RWPE2 (cell line): ENCODE measurements at regions not wholly inside any gene's neighbourhood (a gene's known extent, or its start where the extent isn't known, plus 50 kb on each side); places are given as distances from the start of the nearest gene placed in this dataset.

Experiments used
- ATAC-seq: fragments of 200-7000 bp; cut with Tn5 transposase; 3 replicates; pipeline ENCODE4 v1.9.1; 2021; ENCODE audit warnings: low read depth
- DNase-seq: peaks from one replicate; pipeline ENCODE4 v3.0.0-alpha.2; 2020; ENCODE audit warnings: low spot score
- H3K27ac ChIP-seq: fragments of 450-650 bp; 2 replicates; pipeline ENCODE4 v1.5.1; 2017; ENCODE audit warnings: mild to moderate bottlenecking; ENCODE audit not compliant: poor library complexity, severe bottlenecking
- H3K27me3 ChIP-seq: fragments of 250-450 bp; sonication (Bioruptor Pico); 2 replicates; pipeline ENCODE4 v1.5.1; 2021; ENCODE audit warnings: mild to moderate bottlenecking, moderate library complexity; ENCODE audit not compliant: insufficient read depth, poor library complexity, severe bottlenecking
- H3K36me3 ChIP-seq: fragments of 250-450 bp; sonication (Bioruptor Pico); 2 replicates; pipeline ENCODE4 v1.5.1; 2020; ENCODE audit warnings: low read depth, mild to moderate bottlenecking, moderate library complexity
- H3K4me1 ChIP-seq: fragments of 250-450 bp; sonication (Bioruptor Pico); 2 replicates; pipeline ENCODE4 v1.5.1; 2021; ENCODE audit warnings: mild to moderate bottlenecking, moderate library complexity; ENCODE audit not compliant: insufficient read depth, poor library complexity, severe bottlenecking
- H3K4me3 ChIP-seq: fragments of 250-450 bp; sonication (Bioruptor Pico); 2 replicates; pipeline ENCODE4 v1.5.1; 2021; ENCODE audit warnings: mild to moderate bottlenecking, moderate library complexity; ENCODE audit not compliant: severe bottlenecking
- H3K9me3 ChIP-seq: fragments of 250-450 bp; sonication (Bioruptor Pico); 2 replicates; pipeline ENCODE4 v1.5.1; 2021; ENCODE audit warnings: mild to moderate bottlenecking, moderate library complexity; ENCODE audit not compliant: severe bottlenecking
- CTCF ChIP-seq: fragments of 450-650 bp; IDR thresholded peaks from one replicate; pipeline ENCODE4 v1.5.1; 2017; ENCODE audit warnings: mild to moderate bottlenecking, moderate library complexity; ENCODE audit not compliant: poor library complexity, severe bottlenecking

- Histone ChIP-seq H3K9me3 (no peaks in the 10 kb centered on the region), H3K4me1 (peaks cover 25% of the 10 kb centered on the region), H3K27ac (no peak overlapping the region), H3K4me3 (no peak overlapping the region), H3K27me3 (no peaks in the 10 kb centered on the region), H3K36me3 (no peaks in the 10 kb centered on the region)
- DNase-seq (peak; percentile 39), ATAC-seq (no peak)
- TF ChIP-seq CTCF: no peak
These were observed 55.7 kb upstream of the IRX4 start for GRCh38 chr5:1938310-1939000.

GRCh38 chr5:1937590-1937989 lies 54.9 kb upstream of the IRX4 start:
- Histone ChIP-seq H3K36me3 (no peaks in the 10 kb centered on the region), H3K4me1 (peaks cover 27% of the 10 kb centered on the region), H3K4me3 (no peak overlapping the region), H3K27me3 (no peaks in the 10 kb centered on the region), H3K27ac (peak overlapping the region; percentile 81), H3K9me3 (no peaks in the 10 kb centered on the region)
- TF ChIP-seq CTCF: no peak
- ATAC-seq (no peak), DNase-seq (no peak)

GRCh38 chr5:1936901-1937300 lies 54.2 kb upstream of the IRX4 start:
- ATAC-seq (peak; percentile 57), DNase-seq (no peak)
- H3K36me3 ChIP-seq: no peaks in the 10 kb centered on the region
- H3K4me1 ChIP-seq: peaks cover 28% of the 10 kb centered on the region
- H3K9me3 ChIP-seq: no peaks in the 10 kb centered on the region
- peak overlapping the region; percentile 81 for H3K27ac ChIP-seq
- TF ChIP-seq CTCF: no peak
- no peak overlapping the region for H3K4me3 ChIP-seq
- no peaks in the 10 kb centered on the region for H3K27me3 ChIP-seq

GRCh38 chr5:1936413-1936812 lies 53.7 kb upstream of the IRX4 start:
- H3K27me3 ChIP-seq: no peaks in the 10 kb centered on the region
- no peak for DNase-seq
- no peak overlapping the region for H3K4me3 ChIP-seq
- peak; percentile 91 for ATAC-seq
- peaks cover 29% of the 10 kb centered on the region for H3K4me1 ChIP-seq
- H3K9me3 ChIP-seq: no peaks in the 10 kb centered on the region
- H3K27ac ChIP-seq: peak overlapping the region; percentile 81
- H3K36me3 ChIP-seq: no peaks in the 10 kb centered on the region
- no peak for TF ChIP-seq CTCF

GRCh38 chr5:1934801-1935429 lies 52.2 kb upstream of the IRX4 start:
- DNase-seq (no peak), ATAC-seq (no peak)
- TF ChIP-seq CTCF: no peak
- Histone ChIP-seq H3K4me3 (no peak overlapping the region), H3K27ac (peak overlapping the region; percentile 81), H3K4me1 (peaks cover 29% of the 10 kb centered on the region), H3K9me3 (no peaks in the 10 kb centered on the region), H3K27me3 (no peaks in the 10 kb centered on the region), H3K36me3 (no peaks in the 10 kb centered on the region)
